ENCODE measurements at regions not wholly inside any gene's neighbourhood (a gene's known extent, or its start where the extent isn't known, plus 50 kb on each side); places are given as distances from the start of the nearest gene placed in this dataset.

GRCh38 chr16:26275021-26275590, 583.3 kb downstream of the HS3ST4 start:
- intact Hi-C loops (cut with DNase I): no loop called here
- no peak for ATAC-seq (ENCODE audit: poor library complexity)
- no peak for DNase-seq

DNA sequence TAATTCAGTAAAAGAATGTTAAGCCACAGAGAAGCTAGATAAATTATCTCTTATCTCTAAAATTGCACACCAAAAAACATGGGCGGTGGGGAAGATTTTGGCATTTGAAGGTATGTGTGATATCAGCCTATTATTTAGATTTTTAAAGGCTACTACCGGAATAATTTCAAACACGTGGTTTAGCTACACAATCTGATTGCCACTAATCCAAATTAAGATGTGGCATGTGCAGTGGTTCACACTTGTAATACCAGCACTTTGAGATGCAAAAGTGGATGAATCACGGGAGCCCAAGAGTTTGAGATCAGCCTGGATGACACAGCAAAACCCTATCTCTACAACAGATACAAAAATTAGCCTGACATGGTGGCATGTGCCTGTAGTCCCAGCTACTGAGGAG, 584.5 kb downstream of the HS3ST4 start:
- DNase-seq (no peak), ATAC-seq (ENCODE audit: poor library complexity) (no peak)
- intact Hi-C loops (cut with DNase I): no loop called here

DNA sequence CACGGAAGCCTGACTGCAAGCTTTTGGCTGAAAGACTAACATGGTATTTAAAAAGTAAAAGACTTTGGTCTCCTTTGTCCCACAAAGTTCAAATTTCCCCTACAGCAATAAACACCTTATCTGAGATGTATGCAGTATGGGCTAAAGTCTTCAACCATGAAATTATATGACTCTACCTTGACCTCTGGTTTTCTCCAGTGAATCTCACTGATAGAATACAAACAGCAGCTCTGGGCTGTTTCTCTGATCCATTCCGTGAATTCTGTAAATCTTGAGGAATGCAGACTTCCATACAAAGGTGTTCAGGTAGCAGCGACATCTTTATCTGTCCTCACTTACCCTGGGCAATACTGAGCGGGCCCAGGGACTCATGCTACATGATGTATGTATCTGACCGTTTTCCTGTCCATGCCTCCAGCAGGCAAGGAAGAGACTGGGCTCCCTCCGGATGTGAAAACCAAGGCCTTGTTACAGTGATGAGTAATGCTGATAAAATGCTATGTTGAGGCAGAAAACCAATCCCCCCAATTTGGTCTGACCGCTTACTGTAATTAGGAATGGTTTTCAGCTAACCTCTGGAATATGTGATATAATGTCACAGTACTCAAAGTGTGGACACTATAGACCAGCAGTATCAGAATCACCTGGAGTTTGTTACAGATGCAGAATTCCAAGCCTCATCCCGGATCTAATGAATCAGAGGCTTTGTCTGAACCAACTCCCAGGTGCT, 589.8 kb downstream of the HS3ST4 start:
- DNase-seq: no peak
- intact Hi-C loops (cut with DNase I): no loop called here
- ATAC-seq (ENCODE audit: poor library complexity): no peak

- ATAC-seq (ENCODE audit: poor library complexity): no peak
- intact Hi-C loops (cut with DNase I): no loop called here
- DNase-seq: no peak
These were observed 604.0 kb downstream of the HS3ST4 start for GRCh38 chr16:26295625-26296304.

DNA sequence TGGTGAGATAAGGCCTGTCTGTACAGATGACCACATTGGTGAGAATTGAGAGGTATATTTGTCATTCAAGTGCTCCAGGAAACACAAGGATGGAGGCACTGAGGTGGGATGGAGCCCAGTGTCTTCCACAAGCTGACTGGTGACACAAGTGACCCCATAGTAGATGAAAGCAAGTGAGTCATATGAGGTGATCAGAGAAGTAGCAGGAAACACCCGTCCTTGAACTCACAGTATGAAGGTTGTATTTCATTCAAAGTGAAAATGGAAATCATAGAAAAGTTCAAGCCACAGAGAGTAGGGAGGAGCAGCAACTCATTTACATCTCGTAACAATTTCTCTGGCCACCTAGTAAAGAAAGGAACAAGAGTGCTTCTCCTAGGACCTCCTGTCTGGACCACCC, 609.8 kb downstream of the HS3ST4 start:
- ATAC-seq (ENCODE audit: poor library complexity) (no peak), DNase-seq (no peak)
- intact Hi-C loops (cut with DNase I): no loop called here

- intact Hi-C loops (cut with DNase I): no loop called here
- ATAC-seq (ENCODE audit: poor library complexity) (no peak), DNase-seq (no peak)
These were observed 625.1 kb downstream of the HS3ST4 start for GRCh38 chr16:26316683-26317464.

GRCh38 chr16:26317885-26318284, 626.1 kb downstream of the HS3ST4 start:
- intact Hi-C loops (cut with DNase I): no loop called here
- DNase-seq: no peak
- ATAC-seq (ENCODE audit: poor library complexity): no peak

- intact Hi-C loops (cut with DNase I): no loop called here
- ATAC-seq (ENCODE audit: poor library complexity) (no peak), DNase-seq (no peak)
These were observed 638.9 kb downstream of the HS3ST4 start for GRCh38 chr16:26330654-26331053.

DNA sequence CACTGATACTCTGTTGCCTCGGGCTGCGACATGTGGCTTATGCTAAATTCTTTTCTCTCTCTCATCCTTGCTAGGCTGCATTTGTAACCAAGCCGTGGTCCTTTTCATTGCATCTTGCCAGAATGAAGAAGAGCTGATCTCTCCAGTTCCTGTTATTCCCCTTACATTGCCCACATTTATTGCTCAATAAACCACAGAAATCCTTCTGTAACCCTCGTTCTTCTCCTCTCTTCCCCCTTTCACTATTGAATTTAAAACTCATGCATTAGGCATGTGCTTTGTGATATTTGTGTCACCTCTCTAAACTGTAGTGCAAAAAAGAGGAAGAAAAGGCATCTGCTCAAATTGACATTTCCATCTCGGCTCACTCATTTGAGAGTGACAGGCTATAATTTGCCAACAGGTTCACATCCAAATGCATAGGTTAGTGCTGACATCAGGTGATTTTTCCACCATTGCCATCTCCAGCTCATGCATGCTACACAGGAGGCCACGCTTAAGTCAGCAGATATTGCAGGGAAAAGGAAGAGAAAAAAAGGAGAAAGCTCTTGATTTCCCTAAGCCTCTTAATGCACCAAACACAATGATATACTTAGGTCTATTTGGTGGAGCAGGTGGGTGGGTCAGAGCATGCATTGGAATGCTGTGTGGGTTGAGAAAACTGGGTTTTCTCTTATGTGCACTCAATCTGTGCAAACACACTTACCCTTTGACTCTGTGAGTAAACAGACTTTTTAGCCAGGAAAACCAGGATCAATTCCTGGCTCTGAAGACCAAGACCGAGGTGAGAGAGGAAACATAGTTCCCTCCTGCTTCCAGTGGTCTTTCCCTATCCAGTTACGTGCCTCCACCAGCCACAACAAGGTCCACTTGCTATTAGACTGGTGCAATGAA, 642.7 kb downstream of the HS3ST4 start:
- ATAC-seq (ENCODE audit: poor library complexity): no peak
- no peak for DNase-seq
- intact Hi-C loops (cut with DNase I): no loop called here

- no peak for ATAC-seq (ENCODE audit: poor library complexity)
- intact Hi-C loops (cut with DNase I): no loop called here
- DNase-seq: no peak
These were observed 643.6 kb downstream of the HS3ST4 start for GRCh38 chr16:26335236-26335853.

GRCh38 chr16:26342621-26343020, 650.9 kb downstream of the HS3ST4 start:
- intact Hi-C loops (cut with DNase I): no loop called here
- DNase-seq: no peak
- no peak for ATAC-seq (ENCODE audit: poor library complexity)

DNA sequence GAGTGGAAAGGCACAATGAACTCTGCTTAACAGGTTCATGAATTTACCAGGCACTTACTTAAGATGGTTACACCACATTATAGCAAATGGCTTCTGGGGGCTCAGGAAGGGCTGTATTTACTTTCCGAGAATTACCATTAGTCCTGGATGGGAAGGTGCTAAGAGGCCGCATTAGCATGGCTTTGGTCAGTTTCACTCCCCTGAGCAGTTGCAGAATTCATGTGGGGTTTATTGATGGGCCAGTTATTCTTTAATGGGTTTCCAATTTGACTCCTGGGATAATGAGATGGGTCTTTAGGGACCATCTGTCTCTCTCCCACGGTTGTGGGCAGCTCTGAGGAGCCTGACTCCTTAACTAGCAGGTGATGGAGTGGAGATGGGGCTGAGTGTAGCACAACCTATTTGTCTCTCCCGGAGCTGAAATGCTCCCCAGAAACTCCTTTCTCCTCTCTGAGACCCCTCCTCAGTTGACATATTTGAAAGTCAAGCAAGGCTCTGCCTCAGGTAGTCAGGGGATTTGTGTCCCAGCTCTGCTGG, 652.5 kb downstream of the HS3ST4 start:
- DNase-seq (no peak), ATAC-seq (ENCODE audit: poor library complexity) (no peak)
- intact Hi-C loops (cut with DNase I): no loop called here

GRCh38 chr16:26344976-26345375, 653.2 kb downstream of the HS3ST4 start:
- intact Hi-C loops (cut with DNase I): no loop called here
- DNase-seq: no peak
- no peak for ATAC-seq (ENCODE audit: poor library complexity)

GRCh38 chr16:26345966-26346365, 654.2 kb downstream of the HS3ST4 start:
- ATAC-seq (ENCODE audit: poor library complexity) (no peak), DNase-seq (no peak)
- intact Hi-C loops (cut with DNase I): no loop called here

DNA sequence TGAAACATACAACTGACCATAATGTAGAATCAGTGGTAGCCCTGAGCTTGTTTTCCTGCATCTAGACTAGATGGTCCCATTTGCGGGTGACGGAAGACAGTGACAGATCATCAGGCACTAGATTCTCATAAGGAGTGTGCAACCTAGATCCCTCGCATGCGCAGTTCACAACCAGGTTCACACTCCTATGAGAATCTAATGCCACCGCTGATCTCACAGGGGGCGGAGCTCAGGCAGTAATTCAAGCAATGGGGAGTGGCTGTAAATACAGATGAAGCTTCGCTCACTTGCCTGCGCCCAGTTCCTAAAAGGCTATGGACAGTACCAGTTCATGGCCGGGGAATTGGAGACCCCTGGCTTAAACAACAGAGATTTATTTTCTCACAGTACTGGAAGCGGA, 656.3 kb downstream of the HS3ST4 start:
- no peak for DNase-seq
- intact Hi-C loops (cut with DNase I): no loop called here
- no peak for ATAC-seq (ENCODE audit: poor library complexity)

- intact Hi-C loops (cut with DNase I): no loop called here
- DNase-seq: no peak
- no peak for ATAC-seq (ENCODE audit: poor library complexity)
These were observed 669.1 kb downstream of the HS3ST4 start for GRCh38 chr16:26360867-26361266.

GRCh38 chr16:26363581-26363980, 671.8 kb downstream of the HS3ST4 start:
- intact Hi-C loops (cut with DNase I): no loop called here
- ATAC-seq (ENCODE audit: poor library complexity): no peak
- no peak for DNase-seq
